ENCODE measurements at regions not wholly inside any gene's neighbourhood (a gene's known extent, or its start where the extent isn't known, plus 50 kb on each side); places are given as distances from the start of the nearest gene placed in this dataset.

DNA sequence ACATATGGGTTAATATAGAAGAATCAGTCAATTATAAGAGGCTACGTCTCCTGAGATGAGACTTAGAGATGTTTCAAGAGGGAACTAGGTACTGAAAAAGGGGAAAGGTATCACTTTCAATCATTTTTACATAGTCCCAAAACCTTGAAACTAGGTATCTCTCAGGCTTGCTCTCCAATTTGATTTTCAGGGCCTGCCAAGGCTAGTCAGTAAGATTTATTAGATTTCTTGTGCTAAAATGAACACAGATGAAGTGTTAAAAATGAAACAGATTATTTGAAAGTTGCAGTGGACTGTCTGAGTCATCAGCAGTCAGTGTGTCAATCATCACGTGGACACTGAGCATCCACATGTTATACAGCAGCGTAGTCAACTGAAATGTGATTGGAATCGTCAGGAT is 591.1 kb downstream of the DTWD2 start:
- no peak overlapping the region for H3K18ac ChIP-seq (ENCODE audit: insufficient read length, low read depth, low read length)
- no peak overlapping the region for H2BK5ac ChIP-seq (ENCODE audit: insufficient read length, low read length)
- no peaks in the 10 kb centered on the region for H3K4me1 ChIP-seq (ENCODE audit: insufficient read depth, low read length)
- H4K5ac ChIP-seq (ENCODE audit: insufficient read length, low read depth, low read length) = no peak overlapping the region
- no peak overlapping the region for H4K91ac ChIP-seq (ENCODE audit: insufficient read length, low read depth, low read length)
- no peak overlapping the region for H3K4ac ChIP-seq (ENCODE audit: low read depth, low read length)
- H2BK15ac ChIP-seq (ENCODE audit: low read depth, low read length) = no peak overlapping the region
- H3K14ac ChIP-seq (ENCODE audit: insufficient read depth, low read length) = no peak overlapping the region
- H3K4me3 Mint-ChIP-seq = no peak overlapping the region
- no peak overlapping the region for H3K23ac ChIP-seq (ENCODE audit: insufficient read length, low read depth, low read length)
- H3K9me3 ChIP-seq (ENCODE audit: control insufficient read depth, low read depth, low read length) = no peaks in the 10 kb centered on the region
- no peaks in the 10 kb centered on the region for H3K79me2 ChIP-seq (ENCODE audit: insufficient read depth, low read length)
- TF ChIP-seq, protein P1, sequence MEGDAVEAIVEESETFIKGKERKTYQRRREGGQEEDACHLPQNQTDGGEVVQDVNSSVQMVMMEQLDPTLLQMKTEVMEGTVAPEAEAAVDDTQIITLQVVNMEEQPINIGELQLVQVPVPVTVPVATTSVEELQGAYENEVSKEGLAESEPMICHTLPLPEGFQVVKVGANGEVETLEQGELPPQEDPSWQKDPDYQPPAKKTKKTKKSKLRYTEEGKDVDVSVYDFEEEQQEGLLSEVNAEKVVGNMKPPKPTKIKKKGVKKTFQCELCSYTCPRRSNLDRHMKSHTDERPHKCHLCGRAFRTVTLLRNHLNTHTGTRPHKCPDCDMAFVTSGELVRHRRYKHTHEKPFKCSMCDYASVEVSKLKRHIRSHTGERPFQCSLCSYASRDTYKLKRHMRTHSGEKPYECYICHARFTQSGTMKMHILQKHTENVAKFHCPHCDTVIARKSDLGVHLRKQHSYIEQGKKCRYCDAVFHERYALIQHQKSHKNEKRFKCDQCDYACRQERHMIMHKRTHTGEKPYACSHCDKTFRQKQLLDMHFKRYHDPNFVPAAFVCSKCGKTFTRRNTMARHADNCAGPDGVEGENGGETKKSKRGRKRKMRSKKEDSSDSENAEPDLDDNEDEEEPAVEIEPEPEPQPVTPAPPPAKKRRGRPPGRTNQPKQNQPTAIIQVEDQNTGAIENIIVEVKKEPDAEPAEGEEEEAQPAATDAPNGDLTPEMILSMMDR (conservative IDR thresholded peaks at IDR 0.05) = no peak
- H3K9ac ChIP-seq (ENCODE audit: extremely low read depth, insufficient read length, low read length) = no peak overlapping the region
- H3K27ac ChIP-seq (ENCODE audit: insufficient read length, low read depth, low read length) = no peak overlapping the region
- no peak overlapping the region for H2BK20ac ChIP-seq (ENCODE audit: low read depth, low read length, poor library complexity, severe bottlenecking)
- H4K20me1 ChIP-seq (ENCODE audit: control insufficient read depth, insufficient read depth, insufficient read length) = no peaks in the 10 kb centered on the region
- no peak overlapping the region for H3K27ac Mint-ChIP-seq
- no peak overlapping the region for H2AFZ ChIP-seq (ENCODE audit: low read length)
- H3K4me1 Mint-ChIP-seq = no peaks in the 10 kb centered on the region
- H3K4me2 ChIP-seq (ENCODE audit: insufficient read depth, insufficient read length, low read length) = no peak overlapping the region
- no peaks in the 10 kb centered on the region for H3K27me3 ChIP-seq (ENCODE audit: insufficient read depth, low read length)
- H3K27me3 Mint-ChIP-seq (ENCODE audit: low read depth) = no peaks in the 10 kb centered on the region
- H3K23me2 ChIP-seq (ENCODE audit: insufficient read length, low read depth, low read length, poor library complexity, severe bottlenecking) = no peaks in the 10 kb centered on the region
- WGBS (ENCODE audit: extremely low coverage, insufficient read length, low lambda C conversion rate) = no CpG with 5 or more reads among the region's 4 CpGs
- H3K9me3 Mint-ChIP-seq = peaks cover 6 to 9% of the 10 kb centered on the region in 2 experiments; a peak in 4 of 5 replicates
- H3K79me1 ChIP-seq (ENCODE audit: insufficient read depth, low read depth, low read length, poor library complexity, severe bottlenecking) = no peaks in the 10 kb centered on the region
- no peak overlapping the region for H2BK12ac ChIP-seq (ENCODE audit: insufficient read length, low read depth, low read length)
- H3K36me3 Mint-ChIP-seq (ENCODE audit: insufficient read depth in 1 of 3, low read depth in 3 of 3) = no peaks in the 10 kb centered on the region; a peak in 1 of 7 replicates
- no peak overlapping the region for H4K8ac ChIP-seq (replicated peaks; ENCODE audit: insufficient read length, low read depth, low read length)
- no peak overlapping the region for H2AK5ac ChIP-seq (ENCODE audit: insufficient read length, low read length)
- no peak overlapping the region for H2BK120ac ChIP-seq (ENCODE audit: low read depth, low read length, poor library complexity, severe bottlenecking)
- no peak overlapping the region for H3T11ph ChIP-seq (ENCODE audit: low read length)
- DNase-seq = no peak
- no peak overlapping the region for H3K56ac ChIP-seq (ENCODE audit: insufficient read length, low read depth, low read length)
